ENCODE measurements at regions not wholly inside any gene's neighbourhood (a gene's known extent, or its start where the extent isn't known, plus 50 kb on each side); places are given as distances from the start of the nearest gene placed in this dataset.

DNA sequence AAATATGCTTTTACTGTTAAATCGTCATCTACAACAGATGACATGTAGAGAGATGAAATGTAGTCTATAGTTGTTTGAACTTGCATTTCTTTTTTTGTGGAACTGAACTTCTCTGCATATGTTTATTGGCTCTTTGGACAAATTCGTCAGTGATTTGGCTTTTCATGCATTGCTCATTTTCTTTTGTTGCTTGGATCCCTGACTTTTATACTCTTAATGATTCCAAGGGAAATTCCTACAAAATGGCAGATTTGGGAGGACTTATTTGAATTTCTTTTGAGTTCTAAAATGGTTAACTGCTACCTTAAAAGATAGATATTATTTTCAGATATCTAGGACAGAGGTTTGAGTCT lies 65.4 kb downstream of the UTRN start:
- TF ChIP-seq, protein P1, sequence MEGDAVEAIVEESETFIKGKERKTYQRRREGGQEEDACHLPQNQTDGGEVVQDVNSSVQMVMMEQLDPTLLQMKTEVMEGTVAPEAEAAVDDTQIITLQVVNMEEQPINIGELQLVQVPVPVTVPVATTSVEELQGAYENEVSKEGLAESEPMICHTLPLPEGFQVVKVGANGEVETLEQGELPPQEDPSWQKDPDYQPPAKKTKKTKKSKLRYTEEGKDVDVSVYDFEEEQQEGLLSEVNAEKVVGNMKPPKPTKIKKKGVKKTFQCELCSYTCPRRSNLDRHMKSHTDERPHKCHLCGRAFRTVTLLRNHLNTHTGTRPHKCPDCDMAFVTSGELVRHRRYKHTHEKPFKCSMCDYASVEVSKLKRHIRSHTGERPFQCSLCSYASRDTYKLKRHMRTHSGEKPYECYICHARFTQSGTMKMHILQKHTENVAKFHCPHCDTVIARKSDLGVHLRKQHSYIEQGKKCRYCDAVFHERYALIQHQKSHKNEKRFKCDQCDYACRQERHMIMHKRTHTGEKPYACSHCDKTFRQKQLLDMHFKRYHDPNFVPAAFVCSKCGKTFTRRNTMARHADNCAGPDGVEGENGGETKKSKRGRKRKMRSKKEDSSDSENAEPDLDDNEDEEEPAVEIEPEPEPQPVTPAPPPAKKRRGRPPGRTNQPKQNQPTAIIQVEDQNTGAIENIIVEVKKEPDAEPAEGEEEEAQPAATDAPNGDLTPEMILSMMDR (conservative IDR thresholded peaks at IDR 0.05; ENCODE audit: low read depth, low read length) = no peak
- TF ChIP-seq EZH2 (IDR thresholded peaks at IDR 0.05; ENCODE audit: low read length, unreplicated experiment) = no peak

All from PC-3 (cell line).